Fibroblast of mammary gland (primary cell): ENCODE measurements at regions not wholly inside any gene's neighbourhood (a gene's known extent, or its start where the extent isn't known, plus 50 kb on each side); places are given as distances from the start of the nearest gene placed in this dataset.

Source experiments
- DNase-seq: peaks from one replicate; pipeline ENCODE4 v3.0.0-alpha.2; 2010; ENCODE audit warnings: low read depth
- H3K4me3 ChIP-seq: 2 replicates; pipeline ENCODE4 v1.5.1; 2011; ENCODE audit warnings: low read depth, mild to moderate bottlenecking, low read length, moderate library complexity; ENCODE audit not compliant: control insufficient read depth
- CTCF ChIP-seq: conservative IDR thresholded peaks from 2 replicates; pipeline ENCODE4 v1.5.1; 2011; ENCODE audit warnings: low read depth, low read length, inconsistent platforms; ENCODE audit not compliant: control insufficient read depth, insufficient read depth

- no peak overlapping the region for H3K4me3 ChIP-seq
- no peak for TF ChIP-seq CTCF
- peak; percentile 66 for DNase-seq
Measured at GRCh38 chr2:156896294-156896693, 361.2 kb upstream of the GALNT5 start.

GRCh38 chr2:156897548-156897947 lies 360.0 kb upstream of the GALNT5 start:
- DNase-seq, result no peak
- H3K4me3 ChIP-seq, result no peak overlapping the region
- TF ChIP-seq CTCF, result no peak

GRCh38 chr2:156901373-156902031 lies 356.0 kb upstream of the GALNT5 start:
- no peak overlapping the region for H3K4me3 ChIP-seq
- TF ChIP-seq CTCF, result no peak
- peak; percentile 27 for DNase-seq

DNA sequence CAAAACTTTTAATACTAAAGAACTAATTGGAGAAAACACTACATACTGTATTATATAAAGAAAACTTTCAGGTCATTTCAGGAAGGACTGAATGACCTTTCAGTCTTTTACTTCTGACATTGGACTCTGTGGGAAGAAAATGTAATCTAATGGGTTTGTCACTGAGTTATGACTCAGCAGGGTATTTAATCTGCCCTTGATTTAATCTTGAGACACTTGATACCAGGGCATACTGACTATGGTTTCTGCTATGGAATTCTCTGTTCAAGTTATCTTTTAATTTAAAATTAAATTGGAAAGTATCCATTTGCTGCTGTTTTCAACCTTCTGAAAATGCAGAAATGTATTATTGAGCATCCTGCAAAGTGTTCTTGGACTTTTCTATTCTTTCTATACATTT lies 354.2 kb upstream of the GALNT5 start:
- no peak for TF ChIP-seq CTCF
- DNase-seq, result peak; percentile 28
- H3K4me3 ChIP-seq, result no peak overlapping the region

DNA sequence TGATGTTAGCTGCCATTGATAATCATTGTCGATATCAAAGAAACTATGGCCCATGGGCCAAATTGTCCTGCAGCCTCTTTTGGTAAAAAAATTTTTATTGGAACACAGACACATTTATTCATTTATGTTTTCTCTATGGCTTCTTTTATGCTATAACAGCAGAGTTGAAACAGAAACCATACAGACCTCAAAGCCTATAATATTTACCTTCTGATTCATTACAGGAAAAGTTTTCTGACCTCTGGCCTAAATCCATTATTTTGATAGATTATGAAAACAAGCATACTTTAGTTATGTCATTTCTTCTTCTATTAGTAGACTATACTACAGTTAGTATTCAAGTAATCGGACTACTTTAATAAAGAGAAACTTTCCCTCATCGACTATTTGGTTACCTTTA lies 349.7 kb upstream of the GALNT5 start:
- H3K4me3 ChIP-seq, result no peak overlapping the region
- no peak for TF ChIP-seq CTCF
- peak; percentile 31 for DNase-seq

DNA sequence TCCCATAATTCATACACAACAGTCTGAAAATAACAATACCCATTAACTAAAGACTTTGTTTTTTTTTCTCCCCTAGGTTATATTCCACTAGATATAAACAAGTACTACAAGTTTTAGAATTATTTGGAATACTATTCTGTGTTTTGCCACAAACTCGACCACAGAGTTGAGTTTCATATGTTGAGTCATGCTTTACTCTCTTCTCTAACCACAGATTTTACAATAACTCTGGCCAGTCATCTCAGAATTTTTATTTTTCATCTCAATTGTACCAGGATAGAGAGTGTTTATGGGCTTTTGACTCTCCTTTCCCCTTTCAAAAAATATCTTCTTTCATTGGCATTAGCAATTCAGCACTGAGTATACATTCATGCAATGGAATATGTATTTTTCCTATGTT lies 348.7 kb upstream of the GALNT5 start:
- DNase-seq, result peak; percentile 85
- no peak for TF ChIP-seq CTCF
- no peak overlapping the region for H3K4me3 ChIP-seq

DNA sequence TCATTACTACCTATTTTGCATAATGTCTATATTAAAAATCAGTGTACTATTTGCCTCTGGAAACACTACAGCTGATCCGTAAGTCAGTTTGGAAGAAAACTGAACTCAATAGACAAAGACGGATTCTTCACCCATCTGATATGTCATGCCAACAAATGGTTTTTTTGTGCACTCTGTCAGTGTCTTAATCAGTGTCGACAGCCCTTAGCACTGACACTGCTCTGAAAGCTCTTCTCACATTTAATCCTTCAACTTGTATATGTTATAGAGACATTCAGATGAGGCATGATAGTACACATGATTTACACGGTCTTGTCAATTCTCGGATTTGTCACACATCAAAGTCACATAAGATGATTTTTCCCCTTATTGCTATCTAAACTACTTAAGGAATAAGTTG lies 347.5 kb upstream of the GALNT5 start:
- H3K4me3 ChIP-seq, result no peak overlapping the region
- DNase-seq, result no peak
- no peak for TF ChIP-seq CTCF
